Parathyroid adenoma (tissue), 2 donors: ENCODE measurements at regions not wholly inside any gene's neighbourhood (a gene's known extent, or its start where the extent isn't known, plus 50 kb on each side); places are given as distances from the start of the nearest gene placed in this dataset.

Experiments
- H2AFZ ChIP-seq: fragments of 300-600 bp; sonication (generic); one replicate; pipeline ENCODE4 v1.7.0; 2017; ENCODE audit warnings: antibody characterized with exemption, mild to moderate bottlenecking
- H3K27ac ChIP-seq: fragments of 300-600 bp; sonication (generic); one replicate; pipeline ENCODE4 v1.7.0; 2017
- H3K27me3 ChIP-seq: fragments of 300-600 bp; sonication (generic); one replicate; pipeline ENCODE4 v1.7.0; 2017; ENCODE audit warnings: low read length; ENCODE audit not compliant: control insufficient read depth, insufficient read depth
- H3K36me3 ChIP-seq: fragments of 300-600 bp; sonication (generic); one replicate; pipeline ENCODE4 v1.7.0; 2017; ENCODE audit warnings: low read length; ENCODE audit not compliant: control insufficient read depth, insufficient read depth
- H3K4me1 ChIP-seq: fragments of 300-600 bp; sonication (generic); one replicate; pipeline ENCODE4 v1.7.0; 2017; ENCODE audit warnings: control low read depth
- H3K4me2 ChIP-seq: fragments of 300-600 bp; sonication (generic); one replicate; pipeline ENCODE4 v1.7.0; 2017; ENCODE audit warnings: low read length
- H3K4me3 ChIP-seq: fragments of 300-600 bp; sonication (generic); one replicate; pipeline ENCODE4 v1.7.0; 2017; ENCODE audit warnings: low read depth, low read length
- H3K79me2 ChIP-seq: fragments of 300-600 bp; sonication (generic); one replicate; pipeline ENCODE4 v1.7.0; 2017; ENCODE audit warnings: control low read depth
- H3K9ac ChIP-seq: fragments of 300-600 bp; sonication (generic); one replicate; pipeline ENCODE4 v1.7.0; 2017; ENCODE audit warnings: mild to moderate bottlenecking
- H3K9me3 ChIP-seq: fragments of 300-600 bp; sonication (generic); one replicate; pipeline ENCODE4 v1.7.0; 2017; ENCODE audit warnings: low read length; ENCODE audit not compliant: control insufficient read depth
- TF ChIP-seq, protein P1 (sequence below): fragments of 300-600 bp; sonication (generic); IDR thresholded peaks from one replicate; pipeline ENCODE4 v1.7.0; 2017; ENCODE audit warnings: antibody characterized with exemption, mild to moderate bottlenecking
- donor health status: primary hyperparathyroidism.

DNA sequence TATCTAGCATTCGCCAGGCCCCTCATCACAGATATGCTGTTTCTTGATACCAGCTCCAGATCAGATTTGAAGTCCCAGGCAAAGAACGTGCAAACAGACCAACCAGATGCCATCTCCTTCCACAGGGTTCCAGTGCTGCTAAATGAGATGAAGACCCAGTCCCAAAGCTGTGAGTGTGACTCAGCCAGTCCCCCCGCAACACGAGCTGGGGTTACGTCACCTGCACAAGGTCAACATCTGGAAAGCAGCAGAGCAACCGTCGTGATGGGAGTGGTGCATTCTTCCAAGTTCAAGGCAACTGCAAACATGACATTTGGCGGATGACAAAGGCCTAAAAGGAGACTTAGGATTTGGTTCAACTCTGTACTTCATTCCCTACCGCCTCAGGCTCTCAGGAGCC, 69.6 kb upstream of the TIAM1 start:
- no peak overlapping the region for H3K4me2 ChIP-seq
- H3K27me3 ChIP-seq: no peaks in the 10 kb centered on the region
- TF ChIP-seq, protein P1, sequence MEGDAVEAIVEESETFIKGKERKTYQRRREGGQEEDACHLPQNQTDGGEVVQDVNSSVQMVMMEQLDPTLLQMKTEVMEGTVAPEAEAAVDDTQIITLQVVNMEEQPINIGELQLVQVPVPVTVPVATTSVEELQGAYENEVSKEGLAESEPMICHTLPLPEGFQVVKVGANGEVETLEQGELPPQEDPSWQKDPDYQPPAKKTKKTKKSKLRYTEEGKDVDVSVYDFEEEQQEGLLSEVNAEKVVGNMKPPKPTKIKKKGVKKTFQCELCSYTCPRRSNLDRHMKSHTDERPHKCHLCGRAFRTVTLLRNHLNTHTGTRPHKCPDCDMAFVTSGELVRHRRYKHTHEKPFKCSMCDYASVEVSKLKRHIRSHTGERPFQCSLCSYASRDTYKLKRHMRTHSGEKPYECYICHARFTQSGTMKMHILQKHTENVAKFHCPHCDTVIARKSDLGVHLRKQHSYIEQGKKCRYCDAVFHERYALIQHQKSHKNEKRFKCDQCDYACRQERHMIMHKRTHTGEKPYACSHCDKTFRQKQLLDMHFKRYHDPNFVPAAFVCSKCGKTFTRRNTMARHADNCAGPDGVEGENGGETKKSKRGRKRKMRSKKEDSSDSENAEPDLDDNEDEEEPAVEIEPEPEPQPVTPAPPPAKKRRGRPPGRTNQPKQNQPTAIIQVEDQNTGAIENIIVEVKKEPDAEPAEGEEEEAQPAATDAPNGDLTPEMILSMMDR: no peak
- no peaks in the 10 kb centered on the region for H3K9me3 ChIP-seq
- H2AFZ ChIP-seq: no peak overlapping the region
- no peak overlapping the region for H3K4me3 ChIP-seq
- no peaks in the 10 kb centered on the region for H3K4me1 ChIP-seq
- no peaks in the 10 kb centered on the region for H3K36me3 ChIP-seq
- no peak overlapping the region for H3K27ac ChIP-seq
- no peak overlapping the region for H3K9ac ChIP-seq
- no peaks in the 10 kb centered on the region for H3K79me2 ChIP-seq

DNA sequence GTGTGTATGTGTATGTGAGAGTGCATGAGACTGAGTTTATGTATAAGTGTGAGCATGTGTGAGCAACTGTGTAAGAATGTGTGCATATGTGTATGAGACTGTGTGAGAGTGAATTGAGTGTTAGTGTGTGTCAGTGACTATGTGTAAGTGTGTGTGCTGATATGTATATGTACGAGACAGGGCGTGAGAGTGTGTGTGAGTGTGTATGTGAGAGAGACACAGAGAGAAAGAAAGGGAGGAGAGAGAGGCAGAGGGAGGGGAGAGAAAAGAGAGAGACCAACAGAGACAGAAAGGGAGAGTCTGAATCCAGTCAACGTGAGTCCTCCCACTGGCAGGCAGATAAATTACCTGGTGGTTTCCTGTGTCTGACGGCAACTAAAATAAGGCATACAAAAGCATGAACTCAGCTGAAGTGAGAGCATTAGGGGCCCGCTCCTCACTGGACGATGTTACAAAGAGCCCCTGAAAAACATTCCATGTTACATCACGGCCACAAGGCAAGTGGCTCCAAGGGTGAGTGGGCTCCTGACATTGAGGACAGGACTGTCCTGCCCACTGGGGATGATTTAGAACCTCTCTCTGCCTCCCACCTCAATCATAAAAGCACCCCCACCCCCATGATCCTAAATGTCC, 66.6 kb upstream of the TIAM1 start:
- TF ChIP-seq, protein P1: no peak
- H3K4me2 ChIP-seq: no peak overlapping the region
- H3K4me1 ChIP-seq: no peaks in the 10 kb centered on the region

DNA sequence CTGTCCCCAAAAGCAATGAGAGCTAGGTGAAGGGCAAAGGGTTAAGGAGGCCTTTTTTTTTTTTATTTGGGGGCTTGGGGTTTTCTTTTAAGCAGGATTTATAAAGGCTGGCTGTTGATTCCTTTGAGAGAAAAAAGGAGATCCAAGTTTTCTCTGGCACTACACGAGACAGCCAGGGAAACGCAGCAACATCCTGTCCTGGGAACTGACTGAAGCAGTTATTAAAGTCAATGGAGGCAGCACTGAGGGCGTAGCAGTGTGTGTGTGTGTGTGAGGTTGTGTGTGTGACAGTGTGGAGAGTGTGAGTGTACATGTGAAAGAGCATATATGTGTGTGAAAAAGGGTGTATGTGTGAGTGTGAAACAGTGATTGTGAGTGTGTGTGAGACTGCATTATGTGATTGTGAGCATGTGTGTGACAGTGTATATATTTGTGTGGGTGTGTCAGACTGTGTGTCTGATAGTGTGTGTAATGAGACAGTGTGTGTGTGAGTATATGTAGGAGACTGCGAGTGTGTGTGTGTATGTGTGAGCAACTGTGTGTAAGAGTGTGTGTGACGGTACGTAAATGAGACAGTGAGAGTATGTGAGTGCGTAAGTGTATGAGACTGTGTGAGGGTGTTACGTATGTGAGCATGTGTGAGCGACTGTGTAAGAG, 65.9 kb upstream of the TIAM1 start:
- Histone ChIP-seq H2AFZ (no peak overlapping the region), H3K4me3 (no peak overlapping the region), H3K79me2 (no peaks in the 10 kb centered on the region), H3K9me3 (no peaks in the 10 kb centered on the region), H3K4me1 (no peaks in the 10 kb centered on the region), H3K4me2 (no peak overlapping the region), H3K9ac (no peak overlapping the region), H3K36me3 (no peaks in the 10 kb centered on the region), H3K27me3 (no peaks in the 10 kb centered on the region), H3K27ac (no peak overlapping the region)
- TF ChIP-seq, protein P1: no peak

More for the DNA sequence above, 66.6 kb upstream of the TIAM1 start:
- Histone ChIP-seq H3K36me3 (no peaks in the 10 kb centered on the region), H3K9ac (no peak overlapping the region), H3K79me2 (no peaks in the 10 kb centered on the region), H3K27me3 (no peaks in the 10 kb centered on the region), H2AFZ (no peak overlapping the region), H3K9me3 (no peaks in the 10 kb centered on the region), H3K27ac (no peak overlapping the region), H3K4me3 (no peak overlapping the region)

DNA sequence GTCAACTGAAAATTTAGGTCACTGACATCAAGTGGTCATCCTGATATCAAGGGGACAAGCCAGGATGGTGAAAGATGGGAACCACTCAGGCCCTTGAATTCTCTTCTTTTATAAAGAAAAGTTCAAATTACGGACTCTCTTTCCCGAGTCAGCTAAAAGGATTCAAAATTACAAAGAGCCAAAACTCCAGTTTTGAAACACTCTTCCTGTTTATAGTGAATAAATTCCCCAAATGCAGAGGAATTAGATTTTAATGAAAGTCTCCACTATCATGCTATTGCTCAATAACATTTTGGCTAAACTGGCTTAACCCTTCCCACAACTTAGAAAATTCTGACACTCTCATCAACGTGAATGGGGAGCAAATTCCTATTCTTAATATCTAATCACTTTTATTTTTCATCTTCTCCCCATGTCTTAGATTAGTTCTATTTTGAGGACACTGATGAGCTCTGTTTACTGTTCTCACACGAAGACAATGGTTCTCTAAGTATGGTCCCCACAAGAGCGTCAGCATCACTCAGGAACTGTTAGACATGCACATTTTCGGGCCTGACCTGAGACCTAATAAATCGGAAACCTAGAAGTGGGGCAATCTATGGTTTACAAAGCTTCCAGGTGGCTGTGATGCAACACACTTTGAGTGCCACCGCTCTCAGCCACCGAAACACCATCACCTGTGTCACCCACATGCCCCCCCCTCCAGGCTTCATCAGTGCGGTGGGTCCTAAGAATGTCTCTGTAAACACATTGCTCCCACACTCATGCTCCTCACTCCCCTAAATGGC, 64.4 kb upstream of the TIAM1 start:
- TF ChIP-seq, protein P1: no peak
- H3K4me2 ChIP-seq: no peak overlapping the region
- H3K36me3 ChIP-seq: no peaks in the 10 kb centered on the region
- H3K79me2 ChIP-seq: no peaks in the 10 kb centered on the region
- no peak overlapping the region for H3K27ac ChIP-seq
- no peaks in the 10 kb centered on the region for H3K27me3 ChIP-seq
- H3K9ac ChIP-seq: no peak overlapping the region
- no peaks in the 10 kb centered on the region for H3K4me1 ChIP-seq
- H3K4me3 ChIP-seq: no peak overlapping the region
- H2AFZ ChIP-seq: no peak overlapping the region
- no peaks in the 10 kb centered on the region for H3K9me3 ChIP-seq
